NCI-H345 (cell line): ENCODE measurements at regions not wholly inside any gene's neighbourhood (a gene's known extent, or its start where the extent isn't known, plus 50 kb on each side); places are given as distances from the start of the nearest gene placed in this dataset.

ENCODE experiments used
- DNase-seq: peaks from one replicate; lab custom pipeline; 2025; lab: John Stamatoyannopoulos, UW

DNA sequence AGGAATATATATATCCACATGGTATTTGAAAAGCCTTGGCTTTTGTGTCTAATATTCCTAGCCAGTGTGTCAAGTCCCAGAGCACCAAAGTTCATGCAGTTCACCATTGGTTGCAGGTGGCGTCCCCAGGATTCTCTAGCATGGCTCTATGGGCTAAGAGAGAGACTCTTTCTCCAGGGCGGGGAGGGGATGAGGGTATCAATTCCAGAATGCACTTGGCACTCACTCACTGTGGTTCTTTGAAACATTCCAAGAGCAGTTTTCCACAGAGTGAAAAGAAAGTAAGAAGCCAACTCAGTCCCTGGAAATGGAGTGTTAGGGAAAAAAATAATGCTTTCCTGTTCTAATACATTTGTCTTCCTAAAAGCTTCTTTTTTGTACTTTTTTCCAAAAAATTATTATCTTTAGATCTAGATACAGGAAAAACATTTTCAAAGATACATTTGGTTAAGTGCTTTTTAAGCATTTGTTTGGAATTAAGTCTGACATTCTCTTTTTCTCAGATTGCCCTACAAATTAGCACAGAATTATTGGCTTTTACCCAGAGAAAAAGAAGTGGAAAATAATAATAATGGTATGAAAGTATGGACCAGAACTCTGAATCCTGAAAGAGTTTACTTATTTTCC lies 239.9 kb downstream of the PAX3 start:
- no peak for DNase-seq

DNA sequence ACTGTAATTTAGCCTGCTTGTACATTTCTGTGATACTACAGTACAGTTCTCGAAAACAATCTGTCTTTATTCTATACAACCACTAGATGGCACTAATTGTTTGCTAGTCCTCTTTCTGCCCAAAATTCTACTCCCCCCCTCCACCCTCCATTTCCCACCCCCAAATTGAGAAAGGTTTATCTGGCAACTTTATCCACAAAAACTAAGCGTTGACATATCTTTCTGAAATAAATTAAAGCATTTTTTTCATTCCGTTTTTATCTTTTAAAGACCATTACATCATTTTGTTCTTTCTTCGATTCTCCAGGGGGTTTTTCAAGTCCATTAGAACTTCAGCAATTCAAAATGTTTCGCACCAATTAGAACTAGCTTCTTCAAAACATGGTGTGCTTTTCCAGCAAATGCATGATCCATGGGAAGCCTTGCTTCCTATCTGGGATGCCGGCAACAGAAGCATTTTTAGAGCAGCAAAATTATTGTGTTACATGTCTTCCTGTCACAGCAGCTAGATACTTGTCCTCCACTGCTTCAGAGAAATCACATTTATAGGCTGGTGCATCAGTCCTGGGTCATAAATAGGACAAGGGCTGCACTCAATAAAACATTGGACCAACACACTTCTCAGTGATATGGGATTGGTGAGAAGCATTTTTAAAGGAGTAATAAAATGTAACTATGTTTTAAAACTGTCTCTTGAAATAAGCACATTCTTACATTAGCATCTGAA lies 241.3 kb downstream of the PAX3 start:
- DNase-seq: peak; percentile 15

DNA sequence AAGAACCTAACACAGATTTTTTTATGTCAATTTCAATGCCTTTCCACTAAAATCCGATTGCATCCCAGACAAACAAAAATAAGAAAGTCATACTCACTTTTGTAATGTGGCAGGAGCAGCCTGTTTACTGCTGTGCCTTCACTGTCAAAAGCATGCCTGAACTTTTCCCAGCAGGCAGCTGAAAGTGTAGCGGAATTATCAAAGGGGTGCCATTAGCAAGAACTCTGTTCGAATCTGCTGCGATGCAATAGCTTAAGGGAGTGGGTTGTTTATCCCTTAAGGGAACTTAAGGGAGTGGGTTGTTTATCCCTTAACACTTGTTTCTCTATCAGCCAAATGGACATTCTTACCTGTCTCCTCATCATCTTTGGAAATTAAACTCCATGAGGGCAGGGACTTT lies 243.5 kb downstream of the PAX3 start:
- no peak for DNase-seq

DNA sequence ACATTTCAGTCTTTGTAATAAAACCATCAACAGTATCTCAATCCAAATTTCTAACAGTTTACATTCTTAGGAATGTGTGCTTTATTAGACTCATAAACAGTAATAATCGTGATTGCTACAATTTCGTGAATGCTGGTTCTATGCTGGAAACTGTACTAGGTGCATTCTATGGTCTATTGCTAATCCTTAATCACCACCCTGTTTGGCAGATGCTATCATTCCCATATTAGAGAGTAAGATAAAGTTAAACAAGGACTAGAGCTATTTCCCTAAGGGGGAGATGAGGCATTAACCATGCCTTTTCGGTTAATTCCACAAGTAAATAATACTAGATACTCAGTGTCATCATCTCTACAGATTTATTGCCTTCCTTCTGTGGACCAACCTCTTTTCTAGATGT lies 244.0 kb downstream of the PAX3 start:
- DNase-seq: no peak

DNA sequence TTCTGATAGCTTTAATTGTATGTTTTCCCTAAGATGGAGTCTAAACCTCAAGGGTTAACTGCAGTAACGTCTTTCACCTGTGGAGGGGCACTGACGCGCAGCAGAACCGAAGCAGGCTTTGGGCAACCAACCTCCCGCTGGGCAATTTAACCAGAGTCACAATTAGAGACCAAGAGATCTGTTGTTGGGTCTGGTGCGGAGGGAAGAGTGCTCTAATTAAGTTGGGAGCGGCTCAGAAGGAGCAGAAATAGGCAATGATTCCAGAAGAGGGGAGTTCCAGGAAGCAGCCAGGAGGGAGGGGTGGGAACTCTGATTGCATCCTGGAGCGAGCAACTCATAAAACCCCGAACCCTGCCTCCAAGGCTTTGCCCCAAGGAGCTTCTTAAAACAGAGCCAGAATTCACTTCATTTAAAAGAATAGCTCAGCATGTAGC lies 245.8 kb downstream of the PAX3 start:
- peak; percentile 20 for DNase-seq

DNA sequence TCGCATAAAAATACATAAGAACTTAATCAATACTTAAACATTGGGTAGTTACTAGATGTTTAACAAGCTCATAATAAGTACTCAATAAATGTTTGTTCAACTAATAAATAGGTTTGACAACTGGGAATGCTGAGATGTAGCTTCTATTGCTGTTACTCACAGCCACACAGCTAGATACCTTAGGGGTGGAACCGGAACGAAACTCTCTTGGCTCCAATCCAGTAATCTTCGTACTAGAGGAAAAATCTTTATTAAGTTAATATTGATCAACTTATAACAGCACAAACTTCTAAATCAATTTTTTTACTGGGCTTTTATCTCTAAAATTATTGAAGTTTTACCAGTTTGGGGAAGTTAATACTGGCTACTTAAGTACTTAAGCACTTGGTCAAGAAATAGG lies 247.8 kb downstream of the PAX3 start:
- DNase-seq: no peak

DNA sequence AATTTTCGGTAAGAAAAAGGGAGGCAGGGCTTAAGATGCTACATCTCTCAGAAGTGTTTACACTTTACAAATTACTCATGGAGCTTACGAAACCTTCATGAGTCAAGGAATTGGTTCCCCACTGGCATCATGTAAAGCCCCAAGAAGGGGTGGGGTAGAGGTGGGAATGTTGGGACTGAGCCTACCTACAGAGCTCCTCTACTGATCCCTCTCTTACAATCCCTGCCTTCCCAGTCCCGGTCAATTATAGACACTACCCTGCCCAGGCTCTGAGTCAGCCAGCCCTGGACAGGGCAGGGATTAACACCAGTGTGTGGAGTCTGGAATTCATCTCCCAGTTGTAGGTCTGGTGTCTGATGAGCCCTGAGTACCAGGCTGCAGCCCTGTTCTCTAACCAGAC lies 248.9 kb downstream of the PAX3 start:
- no peak for DNase-seq

DNA sequence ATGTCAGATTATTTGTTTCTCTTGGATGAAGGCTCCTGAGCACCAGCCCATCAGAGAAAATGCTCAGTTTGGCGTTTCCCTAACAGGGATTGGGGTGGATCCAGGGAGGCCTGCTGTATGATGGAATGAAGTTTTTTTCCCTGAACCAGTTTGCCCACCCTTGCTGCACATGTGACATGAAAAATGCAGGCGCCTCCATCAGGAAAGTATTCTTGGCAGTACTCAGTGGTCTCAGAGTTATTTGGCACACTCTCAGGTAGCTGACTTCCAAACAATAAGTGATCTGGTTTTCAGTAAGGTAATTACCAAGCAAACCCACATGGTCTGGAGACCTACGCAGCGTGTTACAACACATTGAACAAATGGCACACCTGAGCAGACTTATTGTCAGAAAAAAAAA lies 254.9 kb downstream of the PAX3 start:
- no peak for DNase-seq

DNA sequence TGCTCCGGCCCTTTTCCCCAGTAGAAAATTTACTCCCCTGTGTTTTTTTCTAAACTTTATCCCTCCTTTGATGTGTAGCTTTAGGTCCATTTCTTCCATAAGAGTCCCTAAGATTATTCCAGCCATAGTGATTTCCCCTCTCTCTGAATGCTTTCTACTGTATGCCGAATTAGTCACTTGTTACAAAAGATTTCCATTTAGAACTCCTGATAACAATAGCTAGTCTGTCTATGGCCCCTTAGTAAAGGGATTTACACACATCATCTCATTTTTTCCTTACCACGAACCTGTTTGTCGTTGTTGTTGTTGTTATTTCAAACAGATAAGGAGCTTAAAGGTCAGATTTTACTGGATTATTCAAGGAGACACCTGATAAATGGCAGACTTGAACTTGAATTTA lies 256.1 kb downstream of the PAX3 start:
- DNase-seq: no peak

DNA sequence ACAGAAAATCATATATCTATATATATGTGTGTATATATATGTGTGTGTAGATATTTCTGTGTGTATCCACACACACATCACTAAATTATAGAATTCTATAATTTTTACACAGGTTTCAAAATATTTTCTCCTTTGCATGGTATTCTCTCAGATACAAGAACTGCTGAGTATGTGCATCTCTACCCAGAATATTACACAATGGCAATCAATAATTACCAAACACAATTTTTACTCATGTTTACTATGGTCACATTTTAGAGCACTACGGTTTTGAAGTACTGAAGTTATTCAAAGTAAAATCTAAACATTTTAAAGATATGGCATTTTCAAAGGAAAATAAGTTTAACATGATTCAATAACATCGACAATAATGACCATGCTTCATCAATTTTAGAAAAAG lies 258.5 kb downstream of the PAX3 start:
- no peak for DNase-seq

DNA sequence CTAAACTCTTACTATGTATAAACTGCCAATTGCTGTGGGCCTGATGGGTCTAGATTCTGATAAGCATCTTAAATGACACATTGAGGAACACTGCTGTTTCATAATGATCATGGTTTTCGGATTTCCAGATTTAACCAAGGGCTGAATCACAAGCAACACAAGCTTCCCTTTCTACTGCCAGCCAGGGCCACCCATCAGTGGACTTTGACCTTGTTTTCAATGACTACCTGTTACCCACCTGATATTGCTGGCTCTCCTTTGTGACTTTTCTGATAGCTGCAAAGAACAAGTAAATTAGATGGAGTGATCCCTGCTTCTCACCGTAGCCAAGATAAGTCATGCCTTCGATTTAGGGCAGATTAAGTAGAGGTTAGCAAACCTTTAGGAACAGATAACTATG lies 259.0 kb downstream of the PAX3 start:
- DNase-seq: no peak

DNA sequence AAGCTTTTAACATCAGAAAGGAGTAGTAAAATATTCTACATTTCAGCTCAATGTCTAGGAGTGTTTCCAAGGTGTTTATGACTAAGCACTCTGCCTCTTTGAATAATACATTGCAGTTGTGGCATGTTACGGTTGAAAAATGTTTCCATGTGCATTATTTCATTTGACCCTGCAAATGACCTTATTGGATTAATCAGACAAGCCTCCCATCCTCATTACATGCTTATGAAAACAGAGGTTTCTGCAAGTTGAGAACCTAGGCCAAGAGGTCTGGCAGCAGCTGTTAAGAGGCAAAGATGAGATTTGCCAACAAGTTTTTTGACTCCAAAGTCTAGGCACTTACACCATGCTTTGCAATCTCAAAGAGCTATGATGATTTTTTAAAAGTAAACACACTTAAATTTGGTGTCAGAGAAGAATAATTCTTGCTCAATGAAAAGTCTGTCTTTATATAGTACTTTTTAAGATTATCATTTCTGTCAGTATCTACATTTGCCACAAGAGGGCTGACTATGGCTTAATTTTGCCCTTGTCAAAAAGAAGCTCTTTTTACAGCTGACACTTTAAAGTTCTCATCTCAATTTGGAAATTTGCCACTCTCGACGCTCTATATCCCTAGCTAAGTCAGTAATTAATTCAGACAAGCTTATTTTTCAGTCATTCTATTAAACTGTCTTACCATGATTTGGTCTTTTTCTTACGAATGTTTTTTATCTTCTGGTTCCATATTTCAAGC lies 260.6 kb downstream of the PAX3 start:
- peak; percentile 16 for DNase-seq

DNA sequence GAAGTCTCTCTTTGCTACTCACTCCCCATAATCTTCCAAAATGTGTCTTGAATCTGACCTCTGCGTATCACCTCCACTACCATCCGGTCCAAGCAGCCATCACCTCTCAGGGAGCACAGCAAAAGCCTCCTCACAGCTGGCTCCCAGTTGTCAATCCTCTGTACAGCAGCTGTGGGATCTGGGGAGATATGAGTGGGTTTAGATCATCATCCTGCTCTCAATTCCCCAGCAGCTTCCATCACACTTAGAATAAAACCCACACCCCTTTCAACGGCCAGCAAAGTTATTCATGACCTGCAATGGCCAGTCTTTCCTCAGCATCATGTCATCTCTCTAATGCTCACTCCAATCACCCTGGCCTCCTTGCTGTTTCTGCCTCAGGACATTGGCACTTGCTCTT lies 261.6 kb downstream of the PAX3 start:
- no peak for DNase-seq

DNA sequence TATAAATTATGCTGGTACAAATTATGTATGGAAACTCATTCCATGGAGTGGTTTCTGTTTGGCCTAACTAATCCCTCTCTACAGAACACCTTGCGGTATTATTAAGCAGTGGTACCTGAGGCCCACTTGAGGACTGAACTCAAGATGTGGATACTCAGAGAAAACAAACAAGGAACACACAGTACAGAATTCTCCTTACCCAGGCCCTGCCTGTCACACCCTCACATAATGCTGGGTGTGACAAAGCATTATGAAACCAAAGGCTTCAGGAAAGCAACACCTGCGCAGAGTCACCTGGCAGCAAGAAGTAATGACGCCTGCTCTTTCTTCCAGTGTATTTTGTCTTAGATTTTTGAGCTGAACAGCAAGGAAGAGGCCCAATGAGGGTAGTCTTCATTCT lies 264.7 kb downstream of the PAX3 start:
- peak; percentile 22 for DNase-seq

DNA sequence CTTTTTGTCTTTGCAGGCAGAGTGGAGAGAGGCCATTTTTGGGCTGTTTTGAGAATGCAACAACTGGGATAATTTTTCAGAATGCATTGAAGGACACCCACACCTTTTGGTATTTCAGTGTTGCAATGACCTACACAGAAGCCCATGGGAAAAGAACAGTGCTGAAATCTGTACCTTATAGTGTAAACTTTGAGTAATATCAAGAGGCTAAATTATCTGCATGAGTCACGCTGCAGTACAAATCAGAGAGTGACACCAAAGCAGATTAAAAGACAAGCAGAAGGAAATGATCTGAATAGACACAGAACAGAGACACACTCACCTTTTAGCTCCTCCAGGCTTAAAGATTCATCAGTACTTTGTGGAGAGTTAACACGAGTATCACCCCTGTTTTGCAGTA lies 265.3 kb downstream of the PAX3 start:
- DNase-seq: no peak

DNA sequence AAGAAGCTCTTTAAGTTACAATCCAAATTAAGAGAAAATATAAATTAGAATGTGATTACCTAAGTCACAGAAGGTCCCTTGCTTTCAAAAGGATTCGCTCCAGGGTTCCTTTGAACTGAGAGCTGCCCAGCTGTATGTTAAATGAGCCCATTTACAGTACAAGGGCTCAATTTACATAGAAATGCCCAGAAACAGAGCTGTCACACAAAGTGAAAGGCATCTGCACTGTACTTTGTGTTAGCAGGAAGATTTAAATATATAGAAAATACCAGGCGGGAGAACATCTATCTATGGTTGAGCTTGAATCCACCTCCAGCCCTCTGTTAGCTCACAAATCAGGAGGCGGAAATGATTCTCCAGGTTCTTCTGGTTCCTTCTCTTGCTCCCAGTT lies 272.9 kb downstream of the PAX3 start:
- DNase-seq: peak; percentile 71

DNA sequence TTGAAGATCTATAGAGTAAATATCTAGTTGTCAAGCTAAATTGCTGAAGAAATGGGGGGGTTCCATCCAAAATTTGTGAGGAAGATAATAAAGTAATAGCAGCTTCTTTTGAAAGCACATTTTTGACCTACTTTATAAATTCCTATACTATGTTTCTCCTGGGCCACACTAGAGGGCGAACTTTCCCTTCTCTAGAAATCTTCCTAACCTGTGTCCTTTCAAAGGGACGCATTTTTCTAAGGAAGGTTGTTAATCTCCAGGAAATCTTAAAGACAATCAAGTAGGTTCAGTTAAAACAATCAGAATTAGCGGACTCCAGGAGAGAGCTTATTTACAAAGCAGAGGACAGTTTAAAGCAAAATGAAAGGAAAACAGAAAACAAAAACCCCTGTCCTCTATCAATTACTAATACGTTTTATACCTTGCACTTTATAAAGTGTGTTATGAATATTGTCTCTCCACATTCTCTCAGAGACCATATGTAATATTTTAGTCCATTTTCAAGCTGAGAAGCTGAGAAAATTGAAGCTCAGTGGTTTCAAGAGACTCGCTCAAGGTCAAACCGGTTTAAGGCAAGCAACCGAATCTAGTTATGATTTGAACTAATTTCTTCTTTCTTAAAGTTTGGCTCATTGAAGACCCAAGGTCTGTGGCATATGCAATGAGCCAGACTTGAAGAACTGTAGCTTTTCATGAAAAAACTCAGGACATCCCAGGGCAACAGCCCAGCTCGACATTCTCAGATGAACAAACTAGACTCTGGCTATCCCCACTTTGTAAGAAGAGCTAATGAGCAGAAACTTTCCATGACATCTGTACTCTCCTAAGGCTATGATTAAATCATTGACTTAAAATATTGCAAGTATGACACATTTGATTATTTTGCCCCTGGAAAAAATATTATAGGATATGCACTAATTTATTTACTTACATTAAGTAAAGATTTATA lies 273.6 kb downstream of the PAX3 start:
- DNase-seq: peak; percentile 60

DNA sequence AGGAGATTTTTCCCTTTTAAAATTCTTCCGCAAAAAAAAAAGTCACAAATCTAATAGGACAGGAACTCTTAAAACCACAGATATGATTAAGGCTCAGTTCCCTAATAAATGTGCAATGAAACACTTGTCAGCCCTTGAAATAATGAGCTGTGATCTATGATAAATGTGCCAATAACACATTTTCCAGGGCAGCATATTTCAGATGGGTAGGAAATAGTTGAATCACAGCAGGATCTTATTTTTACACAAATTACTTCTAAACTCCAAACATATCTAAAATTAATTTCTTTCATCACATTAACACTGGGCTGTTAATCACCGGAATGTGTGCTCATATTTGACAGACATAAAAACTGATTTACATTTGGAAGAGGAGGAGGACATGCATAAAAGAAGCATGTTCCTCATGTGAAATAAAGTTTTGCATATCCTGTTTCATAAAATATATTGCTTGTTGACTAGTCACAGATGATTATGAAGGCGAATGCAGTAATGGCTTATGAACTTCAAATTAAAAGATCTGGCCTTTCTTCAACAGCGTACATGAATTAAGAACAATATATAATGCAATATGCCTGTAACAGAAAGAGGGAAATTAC lies 281.4 kb downstream of the PAX3 start:
- DNase-seq: no peak

DNA sequence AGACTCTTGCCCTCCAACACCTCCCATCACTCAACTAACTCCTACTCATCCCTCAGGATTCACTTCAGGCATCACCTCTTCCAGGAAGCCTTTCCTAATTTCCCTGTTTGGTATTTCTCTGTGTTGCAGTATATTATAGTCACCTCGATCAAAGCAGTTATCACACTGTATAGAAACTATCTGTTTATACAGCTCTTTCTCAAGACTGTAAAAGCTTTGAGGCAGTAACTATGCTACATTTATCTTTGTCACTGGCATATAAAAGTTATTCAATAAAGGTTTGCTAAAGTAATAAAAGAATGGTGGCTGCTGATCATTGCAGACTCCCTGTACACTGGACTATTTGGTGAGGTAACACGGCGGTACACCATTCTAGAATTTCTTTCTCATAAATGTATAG lies 284.9 kb downstream of the PAX3 start:
- no peak for DNase-seq

DNA sequence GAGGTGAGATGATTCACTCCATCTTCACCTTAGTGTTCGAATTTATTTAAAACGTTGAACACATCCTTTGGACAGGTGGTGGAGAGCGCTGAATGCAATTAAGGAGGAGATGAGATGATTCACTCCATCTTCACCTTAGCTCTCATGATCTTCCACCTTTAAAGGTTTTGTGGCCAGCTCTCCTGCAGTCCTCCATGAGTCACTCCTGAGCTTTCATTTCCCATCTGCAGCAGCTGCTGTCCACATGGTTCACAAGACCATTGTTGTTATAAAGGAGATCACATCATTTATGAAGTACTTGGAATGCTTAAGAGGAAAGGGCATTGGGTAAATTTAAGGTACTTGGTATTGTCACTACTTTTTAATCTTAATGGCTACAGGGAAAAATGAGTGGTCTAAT lies 298.5 kb downstream of the PAX3 start:
- no peak for DNase-seq

DNA sequence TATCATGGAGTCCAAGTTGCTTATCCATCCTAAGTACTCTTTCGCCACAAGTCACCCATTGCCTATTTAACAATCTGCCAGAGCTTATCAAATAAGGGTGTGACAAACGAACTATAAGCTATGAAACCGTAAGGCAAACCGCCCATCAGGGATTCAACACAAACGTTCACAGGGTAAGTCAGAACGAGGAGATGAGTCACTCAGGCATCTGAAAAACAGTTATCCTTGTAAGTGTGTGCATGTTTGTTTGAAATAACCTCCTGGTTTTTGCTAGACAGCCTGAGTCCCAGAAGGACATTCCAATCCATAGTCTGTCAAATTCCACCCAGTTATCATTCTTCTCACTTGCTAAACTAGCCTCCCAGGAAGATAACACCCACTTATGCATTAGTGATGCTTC lies 299.1 kb downstream of the PAX3 start:
- DNase-seq: no peak

DNA sequence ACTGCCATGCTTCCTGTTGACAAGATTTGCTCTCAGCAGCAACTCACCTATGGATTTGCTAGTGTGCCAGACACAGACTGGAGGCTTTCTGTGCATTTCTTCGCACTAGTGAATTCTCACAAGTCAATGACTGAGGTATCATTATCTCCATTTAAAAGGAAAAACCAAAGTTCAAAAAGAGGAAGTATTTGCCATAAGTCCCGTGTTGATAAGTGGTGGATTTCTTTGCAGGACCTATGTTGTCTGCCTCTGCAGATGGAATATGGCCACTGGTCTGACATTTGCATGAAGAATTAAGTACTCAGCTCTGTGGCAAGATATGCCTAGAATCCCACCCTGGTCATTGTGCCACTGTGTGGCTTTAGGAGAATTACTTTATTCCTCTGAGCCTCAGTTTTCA lies 299.6 kb downstream of the PAX3 start:
- no peak for DNase-seq
